ENCODE measurements at regions not wholly inside any gene's neighbourhood (a gene's known extent, or its start where the extent isn't known, plus 50 kb on each side); places are given as distances from the start of the nearest gene placed in this dataset.

DNA sequence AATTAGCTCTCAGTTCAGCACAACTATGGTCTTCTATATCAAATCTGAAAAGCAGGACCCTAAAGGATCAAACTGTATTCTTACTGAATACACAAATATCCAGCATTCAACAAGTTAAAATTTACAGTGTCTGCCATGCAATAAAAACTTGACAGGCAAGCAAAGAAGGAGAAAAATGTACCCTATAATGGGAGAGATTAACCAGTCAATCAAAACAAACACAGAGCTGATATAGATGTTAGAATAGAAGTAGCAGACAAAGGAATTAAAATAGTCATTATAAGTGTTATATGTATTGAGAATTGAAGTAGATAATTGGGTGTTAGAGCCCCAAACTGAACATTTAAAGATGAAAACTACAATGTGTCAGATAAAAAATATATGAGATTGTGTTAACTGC lies 914.9 kb downstream of the EPHA7 start:
- TF ChIP-seq, protein P1, sequence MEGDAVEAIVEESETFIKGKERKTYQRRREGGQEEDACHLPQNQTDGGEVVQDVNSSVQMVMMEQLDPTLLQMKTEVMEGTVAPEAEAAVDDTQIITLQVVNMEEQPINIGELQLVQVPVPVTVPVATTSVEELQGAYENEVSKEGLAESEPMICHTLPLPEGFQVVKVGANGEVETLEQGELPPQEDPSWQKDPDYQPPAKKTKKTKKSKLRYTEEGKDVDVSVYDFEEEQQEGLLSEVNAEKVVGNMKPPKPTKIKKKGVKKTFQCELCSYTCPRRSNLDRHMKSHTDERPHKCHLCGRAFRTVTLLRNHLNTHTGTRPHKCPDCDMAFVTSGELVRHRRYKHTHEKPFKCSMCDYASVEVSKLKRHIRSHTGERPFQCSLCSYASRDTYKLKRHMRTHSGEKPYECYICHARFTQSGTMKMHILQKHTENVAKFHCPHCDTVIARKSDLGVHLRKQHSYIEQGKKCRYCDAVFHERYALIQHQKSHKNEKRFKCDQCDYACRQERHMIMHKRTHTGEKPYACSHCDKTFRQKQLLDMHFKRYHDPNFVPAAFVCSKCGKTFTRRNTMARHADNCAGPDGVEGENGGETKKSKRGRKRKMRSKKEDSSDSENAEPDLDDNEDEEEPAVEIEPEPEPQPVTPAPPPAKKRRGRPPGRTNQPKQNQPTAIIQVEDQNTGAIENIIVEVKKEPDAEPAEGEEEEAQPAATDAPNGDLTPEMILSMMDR (IDR thresholded peaks at IDR 0.05; ENCODE audit: low read depth, low read length, missing input control), result no peak
- TF ChIP-seq FOXA1 (IDR thresholded peaks at IDR 0.05), result no peak
- TF ChIP-seq JUND (IDR thresholded peaks at IDR 0.05), result no peak
- no peak for TF ChIP-seq RXRA (IDR thresholded peaks at IDR 0.05)
- TF ChIP-seq TAF1 (conservative IDR thresholded peaks at IDR 0.05), result no peak
- TF ChIP-seq, protein P2, sequence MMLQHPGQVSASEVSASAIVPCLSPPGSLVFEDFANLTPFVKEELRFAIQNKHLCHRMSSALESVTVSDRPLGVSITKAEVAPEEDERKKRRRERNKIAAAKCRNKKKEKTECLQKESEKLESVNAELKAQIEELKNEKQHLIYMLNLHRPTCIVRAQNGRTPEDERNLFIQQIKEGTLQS (IDR thresholded peaks at IDR 0.05), result no peak
- TF ChIP-seq, protein P3, sequence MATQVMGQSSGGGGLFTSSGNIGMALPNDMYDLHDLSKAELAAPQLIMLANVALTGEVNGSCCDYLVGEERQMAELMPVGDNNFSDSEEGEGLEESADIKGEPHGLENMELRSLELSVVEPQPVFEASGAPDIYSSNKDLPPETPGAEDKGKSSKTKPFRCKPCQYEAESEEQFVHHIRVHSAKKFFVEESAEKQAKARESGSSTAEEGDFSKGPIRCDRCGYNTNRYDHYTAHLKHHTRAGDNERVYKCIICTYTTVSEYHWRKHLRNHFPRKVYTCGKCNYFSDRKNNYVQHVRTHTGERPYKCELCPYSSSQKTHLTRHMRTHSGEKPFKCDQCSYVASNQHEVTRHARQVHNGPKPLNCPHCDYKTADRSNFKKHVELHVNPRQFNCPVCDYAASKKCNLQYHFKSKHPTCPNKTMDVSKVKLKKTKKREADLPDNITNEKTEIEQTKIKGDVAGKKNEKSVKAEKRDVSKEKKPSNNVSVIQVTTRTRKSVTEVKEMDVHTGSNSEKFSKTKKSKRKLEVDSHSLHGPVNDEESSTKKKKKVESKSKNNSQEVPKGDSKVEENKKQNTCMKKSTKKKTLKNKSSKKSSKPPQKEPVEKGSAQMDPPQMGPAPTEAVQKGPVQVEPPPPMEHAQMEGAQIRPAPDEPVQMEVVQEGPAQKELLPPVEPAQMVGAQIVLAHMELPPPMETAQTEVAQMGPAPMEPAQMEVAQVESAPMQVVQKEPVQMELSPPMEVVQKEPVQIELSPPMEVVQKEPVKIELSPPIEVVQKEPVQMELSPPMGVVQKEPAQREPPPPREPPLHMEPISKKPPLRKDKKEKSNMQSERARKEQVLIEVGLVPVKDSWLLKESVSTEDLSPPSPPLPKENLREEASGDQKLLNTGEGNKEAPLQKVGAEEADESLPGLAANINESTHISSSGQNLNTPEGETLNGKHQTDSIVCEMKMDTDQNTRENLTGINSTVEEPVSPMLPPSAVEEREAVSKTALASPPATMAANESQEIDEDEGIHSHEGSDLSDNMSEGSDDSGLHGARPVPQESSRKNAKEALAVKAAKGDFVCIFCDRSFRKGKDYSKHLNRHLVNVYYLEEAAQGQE (IDR thresholded peaks at IDR 0.05), result no peak
- TF ChIP-seq, protein P4, sequence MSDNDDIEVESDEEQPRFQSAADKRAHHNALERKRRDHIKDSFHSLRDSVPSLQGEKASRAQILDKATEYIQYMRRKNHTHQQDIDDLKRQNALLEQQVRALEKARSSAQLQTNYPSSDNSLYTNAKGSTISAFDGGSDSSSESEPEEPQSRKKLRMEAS (IDR thresholded peaks at IDR 0.05), result no peak
- TF ChIP-seq HNF4G (IDR thresholded peaks at IDR 0.05), result no peak
- TF ChIP-seq SP1 (IDR thresholded peaks at IDR 0.05), result no peak
- TF ChIP-seq EGR1 (IDR thresholded peaks at IDR 0.05; ENCODE audit: low read depth in 2 of 2), result no peak
- no peak for TF ChIP-seq HNF4A (conservative IDR thresholded peaks at IDR 0.05)
- TF ChIP-seq, protein P5, sequence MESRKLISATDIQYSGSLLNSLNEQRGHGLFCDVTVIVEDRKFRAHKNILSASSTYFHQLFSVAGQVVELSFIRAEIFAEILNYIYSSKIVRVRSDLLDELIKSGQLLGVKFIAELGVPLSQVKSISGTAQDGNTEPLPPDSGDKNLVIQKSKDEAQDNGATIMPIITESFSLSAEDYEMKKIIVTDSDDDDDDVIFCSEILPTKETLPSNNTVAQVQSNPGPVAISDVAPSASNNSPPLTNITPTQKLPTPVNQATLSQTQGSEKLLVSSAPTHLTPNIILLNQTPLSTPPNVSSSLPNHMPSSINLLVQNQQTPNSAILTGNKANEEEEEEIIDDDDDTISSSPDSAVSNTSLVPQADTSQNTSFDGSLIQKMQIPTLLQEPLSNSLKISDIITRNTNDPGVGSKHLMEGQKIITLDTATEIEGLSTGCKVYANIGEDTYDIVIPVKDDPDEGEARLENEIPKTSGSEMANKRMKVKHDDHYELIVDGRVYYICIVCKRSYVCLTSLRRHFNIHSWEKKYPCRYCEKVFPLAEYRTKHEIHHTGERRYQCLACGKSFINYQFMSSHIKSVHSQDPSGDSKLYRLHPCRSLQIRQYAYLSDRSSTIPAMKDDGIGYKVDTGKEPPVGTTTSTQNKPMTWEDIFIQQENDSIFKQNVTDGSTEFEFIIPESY (IDR thresholded peaks at IDR 0.05), result no peak

Data from liver (tissue), 3 donors.